ENCODE measurements at regions not wholly inside any gene's neighbourhood (a gene's known extent, or its start where the extent isn't known, plus 50 kb on each side); places are given as distances from the start of the nearest gene placed in this dataset.
A peak's percentile ranks its signal among the peaks of the same experiment; 100 is the strongest.

DNA sequence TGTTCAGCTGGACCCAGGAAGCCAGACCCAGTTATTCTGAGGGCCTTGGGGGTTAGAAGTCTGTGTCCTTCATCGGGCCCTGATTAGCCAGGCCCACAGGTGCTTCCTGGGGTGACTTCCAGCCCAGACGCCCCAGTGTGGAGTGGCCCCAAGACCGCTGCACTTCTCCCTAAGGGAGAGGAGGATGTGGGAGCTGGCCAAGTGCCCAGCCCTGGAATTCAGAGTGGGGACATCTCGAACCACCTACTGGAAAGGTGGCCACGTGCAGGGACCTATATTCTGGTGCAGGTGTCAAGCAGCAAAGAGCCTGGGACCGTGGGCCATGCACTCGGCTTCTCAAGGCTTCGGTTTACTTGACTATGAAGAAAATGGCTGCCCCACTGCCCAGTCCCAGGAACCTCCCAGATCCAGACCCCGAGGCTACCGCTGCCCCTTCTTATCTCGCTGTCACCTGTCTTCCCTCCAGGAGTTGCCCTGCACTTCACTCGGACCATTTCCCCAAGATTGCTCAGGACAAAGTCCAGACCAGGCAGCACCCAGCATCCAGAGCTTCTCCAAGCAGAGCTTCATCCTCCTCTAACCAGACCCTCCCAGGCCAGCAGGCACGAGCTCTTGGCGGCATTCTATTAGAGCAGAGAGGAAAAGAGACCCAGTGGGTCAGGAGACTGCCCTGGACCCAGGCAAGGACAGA lies 142.8 kb upstream of the ID2 start:
- no peak for DNase-seq

DNA sequence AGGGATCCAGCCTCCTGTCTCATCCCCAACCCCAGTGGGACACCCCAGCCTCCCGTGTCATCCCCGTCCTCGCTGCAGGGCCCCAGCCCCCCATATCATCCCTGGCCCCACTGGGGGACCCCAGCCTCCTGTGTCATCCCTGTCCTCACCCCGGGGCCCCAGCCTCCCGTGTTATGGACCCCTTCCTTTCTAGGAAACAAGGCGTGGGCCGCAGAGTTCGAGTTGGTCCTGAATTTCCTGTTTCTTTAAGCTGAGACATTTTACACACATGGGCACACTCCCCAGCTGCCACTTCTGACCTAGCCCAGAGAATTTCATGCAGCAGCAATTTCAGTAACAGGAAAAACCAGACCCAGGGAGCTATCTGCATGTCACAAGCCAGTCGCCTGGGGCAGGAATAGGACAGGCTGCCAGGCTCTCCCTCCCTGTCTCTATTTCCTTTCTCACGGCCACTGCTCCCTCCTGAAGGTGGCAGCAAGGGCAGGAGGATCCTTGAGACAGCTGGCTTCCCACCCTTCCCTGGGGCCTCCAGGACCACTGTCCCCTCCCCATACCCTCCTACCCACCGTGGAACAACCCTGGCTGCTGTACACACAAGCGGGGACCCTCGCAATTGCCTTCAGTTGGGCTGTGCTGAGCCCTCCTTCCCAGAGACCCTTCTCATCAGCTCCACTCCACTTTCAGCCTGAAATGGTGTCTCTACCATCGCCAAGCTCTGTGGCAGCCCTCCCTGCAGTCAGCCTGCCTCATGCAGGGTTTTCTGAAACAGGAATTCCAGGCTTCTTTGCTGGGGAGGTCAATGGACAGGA lies 141.9 kb upstream of the ID2 start:
- no peak for DNase-seq

DNA sequence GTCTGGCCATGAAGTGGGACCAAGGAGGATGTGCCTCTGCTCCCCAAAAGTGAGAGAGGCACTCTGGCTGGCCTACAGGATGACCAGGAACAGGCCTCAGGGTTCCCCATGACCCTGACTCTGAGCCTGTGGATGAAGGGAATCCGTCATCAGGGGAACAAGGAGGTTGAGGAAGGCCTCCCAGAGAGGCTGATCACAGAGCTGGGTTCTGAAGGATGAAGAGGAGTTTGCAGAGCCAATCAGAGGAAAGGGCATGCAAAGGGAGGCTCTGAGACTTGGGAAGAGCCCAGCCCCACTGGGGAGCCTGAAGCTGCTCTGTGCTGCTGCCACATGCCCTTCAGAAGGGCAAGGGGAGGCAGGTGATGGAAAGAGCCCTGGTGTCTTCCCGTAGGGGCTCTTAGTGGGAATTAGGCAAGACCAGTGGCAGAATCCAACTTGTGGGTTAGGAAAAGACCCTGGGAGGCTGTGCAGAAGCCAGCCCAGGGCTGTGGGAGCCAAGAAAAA lies 141.3 kb upstream of the ID2 start:
- no peak for DNase-seq

DNA sequence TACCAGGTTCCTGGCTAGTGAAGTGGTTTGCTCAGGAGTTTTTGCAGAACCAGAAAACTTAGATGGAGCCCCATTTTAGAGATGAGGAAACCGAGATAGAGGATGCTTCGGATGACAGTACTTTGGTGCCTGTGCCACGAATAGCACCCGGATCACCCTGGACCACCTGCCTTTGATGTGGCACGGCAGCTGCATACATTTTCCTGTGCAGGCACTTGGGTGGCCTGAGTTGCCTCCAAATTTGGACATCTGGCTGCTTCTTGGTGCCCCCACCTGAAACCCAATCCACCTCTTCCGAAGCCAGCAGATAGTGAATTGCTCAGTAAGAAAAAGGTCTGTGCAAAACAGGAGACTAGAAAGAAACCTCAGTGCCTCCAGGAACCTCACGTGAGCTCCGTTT lies 140.6 kb upstream of the ID2 start:
- DNase-seq, result no peak

DNA sequence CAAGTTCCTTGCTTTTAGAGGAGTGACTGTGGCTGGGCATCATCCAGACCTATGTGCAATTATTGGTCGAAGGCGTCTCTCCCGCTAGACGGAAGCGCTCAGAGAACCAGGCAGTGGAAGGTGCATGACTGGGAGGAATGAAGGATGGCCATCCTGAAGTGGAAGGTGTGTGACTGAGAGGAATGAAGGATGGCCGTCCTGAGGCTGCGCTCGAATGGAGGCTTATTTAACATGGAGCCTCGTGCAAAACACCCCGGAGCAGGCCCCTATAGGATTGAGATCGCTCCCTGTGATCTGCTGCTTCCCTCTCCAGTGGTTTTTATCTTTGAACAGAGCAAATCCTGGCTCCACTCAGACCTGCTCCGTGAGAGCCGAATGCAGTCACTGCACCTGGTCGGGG lies 140.2 kb upstream of the ID2 start:
- DNase-seq, result no peak

DNA sequence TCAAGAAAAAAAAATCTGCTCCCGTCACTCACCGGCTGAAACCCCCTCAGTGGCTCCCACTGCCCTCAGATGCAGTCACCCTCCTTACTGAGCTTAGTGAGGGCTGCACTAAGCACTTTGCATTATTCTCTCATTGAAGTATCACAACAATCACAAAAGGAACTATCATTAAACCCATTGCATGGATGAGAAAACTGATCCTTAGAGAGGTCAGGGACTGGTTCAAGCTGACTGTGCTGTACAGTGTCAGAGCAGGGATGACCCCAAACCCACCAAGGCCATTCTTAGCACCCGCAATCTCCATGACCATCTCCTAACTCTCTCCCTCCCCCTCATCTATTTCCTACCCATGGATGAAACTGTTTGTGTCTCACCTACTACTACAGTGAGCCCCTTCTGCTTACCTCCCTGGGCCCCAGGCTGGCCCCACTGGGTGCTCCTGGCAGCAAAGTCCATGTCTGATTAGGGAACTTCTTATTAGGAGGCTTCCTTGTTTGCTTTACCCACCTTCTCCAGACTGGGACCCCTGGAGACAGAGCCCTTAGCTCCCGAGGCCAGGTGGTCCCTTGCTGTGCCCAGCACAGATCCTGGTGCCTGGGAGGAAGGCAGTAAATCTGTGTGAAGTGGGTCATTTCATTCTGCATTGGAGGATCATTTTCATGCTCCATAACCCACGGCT lies 139.3 kb upstream of the ID2 start:
- no peak for DNase-seq

DNA sequence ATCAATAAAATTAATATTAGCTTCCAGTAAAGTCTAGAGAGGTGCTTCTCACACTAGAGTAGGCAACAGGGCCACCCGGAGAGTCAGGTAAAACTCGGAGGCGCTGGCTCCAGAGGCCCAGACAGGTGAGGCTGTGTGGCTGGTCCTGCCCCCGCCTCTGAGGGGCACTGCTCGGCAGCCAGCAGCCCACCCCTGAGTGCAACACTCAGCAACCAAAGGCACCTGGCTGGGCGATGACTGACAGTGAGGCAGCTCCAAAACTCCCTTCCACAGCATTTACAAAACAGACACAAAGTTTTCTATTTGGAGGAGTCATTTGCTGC lies 138.8 kb upstream of the ID2 start:
- no peak for DNase-seq

DNA sequence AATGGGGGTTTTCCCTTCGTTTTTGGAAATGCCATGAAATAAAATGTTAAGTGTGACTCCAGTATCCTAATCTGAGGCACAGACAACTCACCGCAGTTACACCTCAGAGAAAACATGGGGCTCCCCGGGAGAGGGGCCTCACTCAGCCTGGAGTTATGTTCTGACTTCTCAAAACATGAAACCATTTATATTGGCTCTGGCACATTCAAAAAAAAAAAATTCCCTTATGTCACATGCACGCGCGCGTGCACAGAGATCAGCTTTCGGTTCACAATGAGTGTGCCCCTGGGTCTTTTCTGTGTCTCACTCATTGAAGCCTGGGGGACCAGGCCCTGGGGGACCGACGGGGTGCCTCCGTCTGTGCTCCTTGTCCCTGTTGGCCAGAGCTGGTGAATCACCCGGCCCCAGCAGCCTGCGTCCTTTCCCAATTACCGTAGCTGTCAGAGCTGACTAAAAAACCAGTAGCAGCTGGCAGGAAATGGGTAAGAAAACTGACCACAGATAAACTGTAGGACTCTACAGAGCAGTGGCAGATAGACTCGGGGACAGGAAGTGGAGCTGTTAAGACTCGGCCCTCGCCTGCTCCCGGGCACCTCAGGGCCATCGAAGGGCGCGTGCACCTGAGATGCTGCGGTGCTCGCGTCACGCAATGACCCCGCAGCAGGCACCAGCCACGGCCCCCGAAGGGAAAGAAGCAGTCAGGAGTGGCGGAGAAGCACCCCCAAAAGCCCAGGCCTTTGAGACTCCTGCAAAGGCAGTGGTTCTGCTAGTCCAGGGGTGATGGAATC lies 138.3 kb upstream of the ID2 start:
- DNase-seq, result peak; percentile 56 to 80

DNA sequence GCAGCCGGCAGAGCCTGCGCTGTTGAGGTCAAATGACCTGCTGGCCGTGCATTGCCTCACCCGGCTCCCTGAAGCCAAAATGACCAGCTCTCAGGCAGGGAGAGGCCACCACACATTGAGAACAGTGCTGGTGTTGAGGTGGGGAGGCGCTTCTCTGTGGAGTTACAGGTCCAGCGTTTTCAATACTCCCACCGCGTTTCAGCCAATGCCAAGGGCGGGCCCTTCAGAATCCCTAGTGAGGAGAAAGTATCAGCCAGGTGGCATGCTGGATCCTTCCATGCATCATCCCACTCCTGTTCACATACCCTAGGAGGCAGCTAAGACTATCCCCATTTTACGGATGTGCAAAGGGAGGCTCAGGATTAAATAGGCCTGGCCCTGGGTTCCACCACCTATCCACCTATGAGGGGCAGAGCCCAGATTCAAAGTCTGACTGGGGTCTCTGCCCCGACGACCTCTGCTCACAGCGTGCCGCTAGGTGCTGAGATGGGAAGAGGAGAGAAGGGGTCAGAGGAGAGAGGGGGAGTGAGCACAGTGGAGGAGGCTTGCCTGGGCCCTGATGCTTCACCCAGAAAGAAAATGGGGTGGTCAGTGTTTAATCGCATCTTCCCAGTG lies 137.6 kb upstream of the ID2 start:
- no peak for DNase-seq

DNA sequence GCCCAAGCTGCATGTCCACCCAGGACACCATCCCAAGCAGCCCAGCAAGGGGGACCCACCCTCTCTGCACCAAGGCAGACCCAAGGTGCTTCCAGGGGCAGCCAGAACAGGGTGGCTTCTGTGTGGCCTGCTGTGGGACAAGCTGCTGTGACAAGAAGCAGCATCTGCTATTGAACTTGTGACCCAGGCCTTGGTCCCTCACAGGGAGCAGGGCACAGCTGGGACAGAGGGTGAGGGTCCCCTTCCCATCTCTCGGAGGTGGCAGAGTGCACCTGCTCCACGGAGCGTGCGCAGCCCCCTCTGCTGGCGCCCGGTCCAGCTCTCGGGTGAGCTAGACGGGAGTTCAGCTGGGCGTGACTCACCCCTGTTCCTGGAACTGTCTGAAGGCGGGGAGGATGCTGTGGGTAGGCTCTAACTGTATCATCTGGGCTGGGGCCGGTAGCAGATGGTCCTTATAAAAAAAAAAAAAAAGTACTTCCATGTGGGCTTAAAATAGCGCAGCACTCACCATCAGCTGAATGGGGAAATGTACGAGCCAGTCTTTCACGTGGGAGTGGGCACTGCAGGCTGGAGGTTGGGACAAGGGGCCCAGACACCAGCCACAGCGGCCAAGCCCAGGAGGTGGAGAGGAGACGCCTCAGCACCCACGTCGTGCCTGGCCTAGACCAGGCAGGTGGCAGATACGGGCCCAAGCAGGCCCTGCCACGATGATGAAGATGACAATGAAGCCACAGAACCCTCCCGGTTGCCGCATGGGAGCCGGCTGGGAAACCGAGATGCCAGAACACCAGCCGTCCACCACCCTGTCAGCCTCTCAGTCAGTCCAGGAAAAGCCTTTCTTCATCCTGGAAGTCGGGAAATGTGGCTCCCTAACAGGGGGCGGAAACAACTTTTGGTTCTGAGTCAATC lies 136.8 kb upstream of the ID2 start:
- DNase-seq, result peak; percentile 87 to 90

DNA sequence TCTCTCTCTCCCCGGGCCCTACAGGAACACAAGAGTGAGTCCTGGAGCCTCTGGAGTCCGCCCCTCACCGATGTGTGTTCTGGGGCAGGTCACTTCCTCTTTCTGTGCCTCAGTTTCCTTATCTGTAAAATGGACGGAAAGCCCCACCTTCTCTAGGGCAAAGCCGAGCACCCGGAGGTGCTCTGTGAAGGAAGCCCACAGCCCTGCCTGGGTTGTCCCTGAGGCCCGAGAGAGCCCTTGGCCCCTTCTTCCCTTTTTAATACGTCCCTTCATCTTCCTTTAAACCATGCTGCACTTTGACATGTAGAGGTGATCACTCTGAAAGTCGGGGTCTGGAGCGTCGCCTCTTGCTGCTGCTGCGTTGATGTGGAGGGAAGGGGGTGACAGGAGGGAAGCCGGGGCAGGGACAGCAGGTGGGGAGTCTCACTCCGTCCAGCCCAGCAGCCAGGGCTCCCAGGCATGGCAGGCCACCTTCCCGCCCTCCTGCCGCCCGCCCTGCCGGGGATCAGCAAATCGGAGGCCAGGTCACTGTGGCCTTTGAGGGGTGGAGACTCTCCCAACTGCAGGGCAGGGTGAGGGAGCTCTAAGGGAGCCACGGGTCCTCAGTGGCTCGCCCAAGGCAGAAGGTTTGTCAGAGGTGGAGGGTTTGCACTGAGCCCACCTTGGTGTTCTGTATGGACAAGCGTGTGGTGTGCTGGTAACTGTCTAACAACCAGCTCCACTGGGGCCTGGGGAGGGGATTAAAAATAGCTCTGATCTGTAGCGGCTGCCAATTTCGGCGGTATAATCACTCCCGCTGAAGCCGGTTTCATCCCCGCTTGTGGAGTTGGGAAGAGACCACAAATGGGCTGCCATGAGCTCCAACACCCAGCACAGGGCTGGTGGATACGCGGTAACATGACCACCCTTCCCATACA lies 135.9 kb upstream of the ID2 start:
- no peak for DNase-seq

DNA sequence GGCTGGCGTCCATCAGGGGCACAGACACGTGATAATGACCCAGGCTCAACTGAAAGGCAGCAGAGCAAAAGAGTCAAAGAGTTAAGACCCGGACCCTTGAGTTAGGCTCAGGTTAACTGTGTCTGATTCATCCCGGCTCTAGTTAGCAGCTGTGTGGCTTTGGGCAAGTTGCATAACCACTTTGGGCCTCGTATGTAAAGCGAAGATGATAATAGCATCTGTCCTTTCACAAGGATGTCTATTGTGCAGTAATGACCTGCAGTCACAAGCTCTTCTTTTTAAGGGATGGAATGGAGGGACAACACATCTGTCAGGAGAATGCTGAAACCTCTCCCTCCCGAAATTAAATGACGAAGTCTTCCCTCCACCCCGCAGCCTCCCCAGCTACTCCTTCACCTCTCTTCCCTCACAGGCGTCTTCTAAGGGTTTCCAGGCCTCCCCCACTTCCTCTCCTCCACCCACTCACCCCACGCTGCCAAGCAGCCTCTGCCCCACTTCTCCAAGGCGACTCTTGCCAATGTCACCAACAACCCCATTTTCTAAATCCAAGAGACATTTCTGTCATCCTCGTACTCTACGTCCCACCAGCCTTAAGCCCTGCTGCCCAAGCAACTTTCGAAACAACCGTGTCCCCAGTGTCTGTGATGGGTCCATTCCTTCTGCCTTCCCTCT lies 135.1 kb upstream of the ID2 start:
- no peak for DNase-seq

DNA sequence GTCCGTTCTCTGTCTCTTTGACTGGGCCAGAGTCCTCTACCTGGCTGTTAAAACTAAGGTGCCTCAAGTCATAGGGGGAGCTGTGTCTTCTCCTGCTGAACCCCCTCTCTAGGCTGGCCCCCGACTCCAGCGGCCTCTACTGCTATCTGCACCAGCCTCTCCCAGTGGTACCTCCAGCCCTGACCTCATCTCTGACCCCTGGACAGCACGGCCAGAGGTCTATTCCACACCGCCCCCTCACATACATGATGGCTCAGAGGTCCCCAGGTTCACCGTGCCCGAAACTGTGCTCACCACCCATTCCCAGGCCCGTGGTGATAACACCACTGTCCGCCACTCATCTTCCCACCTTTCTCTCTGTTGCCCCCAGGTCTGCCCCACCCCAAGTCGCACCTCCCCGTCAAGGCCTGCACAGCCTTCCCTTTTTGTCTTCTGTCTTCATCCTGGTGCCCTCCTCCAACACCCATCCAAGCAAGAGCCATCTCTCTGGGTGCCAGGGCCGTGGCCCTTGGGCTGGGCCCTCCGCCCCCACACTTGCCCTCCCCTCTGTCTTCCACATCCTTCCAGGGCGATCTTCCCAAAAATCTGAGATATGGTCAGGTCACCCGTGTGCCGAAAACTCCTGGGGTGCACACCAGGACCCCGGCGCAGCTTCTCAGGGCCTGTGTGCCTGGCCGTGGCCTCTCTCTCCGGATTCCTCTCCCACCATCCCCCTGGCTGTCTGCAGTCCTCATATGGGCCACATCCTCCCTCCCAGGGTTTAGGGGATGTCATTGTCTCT lies 134.4 kb upstream of the ID2 start:
- no peak for DNase-seq

DNA sequence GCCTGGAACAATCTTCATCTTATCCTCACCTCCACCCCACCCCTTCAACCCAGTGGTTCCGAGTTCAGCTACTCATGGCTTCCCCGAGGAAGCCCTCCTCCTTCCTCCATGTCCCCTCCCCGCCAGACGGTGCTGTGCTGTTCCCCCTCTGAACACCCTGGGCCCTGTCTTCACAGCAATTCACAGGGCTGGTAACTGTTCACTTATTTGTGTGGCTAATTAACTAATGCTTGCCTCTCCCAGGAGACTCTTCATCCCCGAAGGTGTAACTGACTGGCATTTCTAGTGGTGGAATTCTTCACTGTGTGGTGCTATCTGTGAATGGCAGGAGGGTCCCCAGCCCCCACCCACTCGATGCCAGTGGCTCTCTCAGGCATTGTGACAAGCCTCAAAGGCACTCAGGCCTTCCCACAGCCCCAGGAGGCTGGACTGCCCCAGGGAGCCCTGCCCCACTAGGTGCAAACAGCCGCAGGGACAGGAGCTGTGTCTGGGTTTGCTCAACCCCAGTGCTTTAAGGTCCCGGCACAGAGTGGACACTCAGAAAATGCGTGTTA lies 133.7 kb upstream of the ID2 start:
- no peak for DNase-seq

DNA sequence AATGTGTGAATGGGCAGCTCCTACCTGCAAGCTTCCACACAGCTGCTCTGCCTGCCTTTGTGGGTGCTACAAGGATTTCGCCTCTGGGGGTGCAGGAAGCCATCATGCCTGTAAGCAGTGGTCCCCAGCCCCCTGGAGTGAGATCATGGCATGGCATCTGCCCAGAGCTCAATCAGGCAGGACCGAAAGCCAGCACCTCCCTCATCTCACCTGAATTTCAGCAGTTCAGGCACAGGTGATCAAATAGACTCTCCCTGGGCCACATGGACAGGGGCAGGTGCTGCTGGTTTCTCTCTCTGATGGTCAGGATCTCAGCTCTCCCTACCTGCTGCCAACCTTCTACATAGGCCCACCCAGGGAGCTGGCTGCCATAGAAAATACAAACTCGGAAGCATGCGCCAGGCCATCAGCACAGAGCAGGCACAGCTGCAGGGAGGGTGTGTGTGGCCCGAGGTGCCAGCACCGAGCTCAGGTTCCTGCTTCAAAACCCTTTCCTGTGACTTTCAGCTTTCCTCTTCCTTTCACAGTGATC lies 133.2 kb upstream of the ID2 start:
- no peak for DNase-seq

DNA sequence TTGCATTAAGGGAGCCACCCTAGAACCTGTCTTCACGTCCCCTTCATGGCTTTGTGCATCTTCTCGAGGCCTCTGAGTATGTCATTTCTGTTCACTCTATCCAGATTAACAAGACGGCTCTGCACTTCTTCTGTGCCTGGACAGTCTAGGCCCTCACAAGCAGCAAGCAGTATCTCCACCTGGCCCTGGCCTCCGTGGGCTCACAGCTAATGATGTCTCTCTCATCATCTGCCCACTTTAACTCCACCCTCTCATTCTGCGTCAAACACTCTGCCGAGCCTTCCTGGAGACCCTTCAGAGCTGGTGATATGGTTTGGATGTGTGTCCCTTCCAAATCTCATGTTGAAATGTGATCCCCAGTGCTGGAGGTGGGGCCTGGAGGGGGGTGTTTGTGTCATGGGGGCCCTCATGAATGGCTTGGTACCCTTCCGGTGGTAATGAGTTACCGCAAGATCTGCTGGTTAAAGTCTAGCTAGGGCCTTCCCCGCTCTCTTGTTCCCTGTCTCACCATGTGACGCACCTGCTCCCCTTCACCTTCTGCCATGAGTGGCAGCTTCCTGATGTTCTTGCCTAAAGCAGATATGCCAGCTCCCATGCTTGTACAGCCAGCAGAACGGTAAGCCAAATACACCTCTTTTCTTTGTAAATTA lies 132.5 kb upstream of the ID2 start:
- DNase-seq, result no peak

DNA sequence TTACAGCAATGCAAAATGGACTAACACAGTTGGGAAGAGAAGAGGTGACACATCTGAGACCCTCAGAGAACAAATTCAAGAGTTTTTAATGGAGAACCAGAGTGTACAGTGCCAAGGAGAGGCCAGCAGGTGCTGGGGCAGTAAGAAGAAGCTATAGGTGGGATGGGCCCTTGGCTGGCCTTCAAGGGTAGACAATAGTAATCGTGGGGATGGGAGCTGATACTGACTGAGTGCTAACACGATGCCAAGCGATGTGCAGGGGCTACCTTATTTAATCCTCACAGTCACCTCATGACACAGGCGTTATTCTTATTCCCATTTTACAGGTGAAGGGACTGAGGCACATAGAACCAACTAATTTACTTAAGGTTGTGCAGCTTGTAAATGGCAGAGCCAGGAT lies 131.9 kb upstream of the ID2 start:
- DNase-seq, result no peak

DNA sequence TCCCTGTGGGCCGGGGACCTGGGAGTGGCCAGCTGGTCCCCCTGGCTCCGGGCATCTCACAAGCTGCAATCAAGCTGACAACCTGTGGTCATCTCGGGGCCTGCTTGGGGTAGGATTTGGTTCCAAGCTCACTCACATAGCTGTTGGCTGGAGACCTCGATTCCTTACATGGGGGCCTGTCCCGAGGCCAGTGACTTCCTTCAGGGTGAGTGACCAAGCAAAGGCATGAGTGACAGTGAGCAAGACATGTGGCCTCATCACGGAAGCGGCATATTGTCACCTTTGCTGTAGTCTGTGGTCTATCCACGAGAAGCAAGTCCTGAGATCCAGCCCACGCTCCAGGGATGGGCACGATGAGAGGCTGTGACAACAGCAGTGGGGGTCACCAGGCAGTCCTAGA lies 131.4 kb upstream of the ID2 start:
- no peak for DNase-seq
